Neural cell (in vitro differentiated cells): ENCODE measurements at regions not wholly inside any gene's neighbourhood (a gene's known extent, or its start where the extent isn't known, plus 50 kb on each side); places are given as distances from the start of the nearest gene placed in this dataset.

Experiments used
- H2AFZ ChIP-seq: fragments of 200-600, 300-800 bp; sonication (generic), shearing (Covaris generic); 2 replicates; pipeline ENCODE4 v1.6.0; 2014; ENCODE audit warnings: low read depth, mild to moderate bottlenecking, antibody characterized with exemption, low read length, moderate library complexity
- H3F3A ChIP-seq: fragments of 200-600 bp; shearing (Covaris generic); 2 replicates; pipeline ENCODE4 v1.6.1; 2016; ENCODE audit warnings: mild to moderate bottlenecking, moderate library complexity, mixed read lengths, antibody characterized with exemption, low read length; ENCODE audit not compliant: insufficient read depth, poor library complexity, severe bottlenecking
- H3K27ac ChIP-seq: fragments of 200-600, 300-800 bp; sonication (generic), shearing (Covaris generic); 2 replicates; pipeline ENCODE4 v1.5.1; 2014; ENCODE audit warnings: mild to moderate bottlenecking, low read length, moderate library complexity
- H3K27me3 ChIP-seq: fragments of 300-800, 200-600 bp; sonication (generic), shearing (Covaris generic); 2 replicates; pipeline ENCODE4 v1.6.0; 2014; ENCODE audit warnings: mild to moderate bottlenecking, low read depth, low read length, moderate library complexity; ENCODE audit not compliant: insufficient read depth
- H3K36me3 ChIP-seq: fragments of 300-800, 200-600 bp; sonication (generic), shearing (Covaris generic); 2 replicates; pipeline ENCODE4 v1.5.1; 2014; ENCODE audit warnings: mild to moderate bottlenecking, antibody characterized with exemption, low read length, moderate library complexity; ENCODE audit not compliant: insufficient read depth
- H3K4me2 ChIP-seq: fragments of 300-800, 200-600 bp; sonication (generic), shearing (Covaris generic); 2 replicates; pipeline ENCODE4 v1.6.0; 2014; ENCODE audit warnings: mild to moderate bottlenecking, low read length
- H3K4me3 ChIP-seq: fragments of 300-800, 200-600 bp; sonication (generic), shearing (Covaris generic); 2 replicates; pipeline ENCODE4 v1.5.1; 2014; ENCODE audit warnings: mild to moderate bottlenecking, low read length, moderate library complexity
- H3K79me2 ChIP-seq: fragments of 200-600 bp; shearing (Covaris generic); replicated peaks from 2 replicates; pipeline ENCODE4 v1.6.0; 2014; ENCODE audit warnings: mild to moderate bottlenecking, low read length, moderate library complexity; ENCODE audit not compliant: insufficient read depth
- H3K9ac ChIP-seq: fragments of 300-800, 200-600 bp; sonication (generic), shearing (Covaris generic); 2 replicates; pipeline ENCODE4 v1.6.1; 2016; ENCODE audit warnings: mild to moderate bottlenecking, low read length, mixed read lengths
- H3K9me2 ChIP-seq: fragments of 200-600 bp; shearing (Covaris generic); 2 replicates; pipeline ENCODE4 v1.6.1; 2016; ENCODE audit warnings: mild to moderate bottlenecking, low read length, mixed read lengths; ENCODE audit not compliant: insufficient read depth
- H3K9me3 ChIP-seq: fragments of 200-600, 300-800 bp; sonication (generic), shearing (Covaris generic); 2 replicates; pipeline ENCODE4 v1.6.1; 2016; ENCODE audit warnings: mild to moderate bottlenecking, mixed run types, low read length, moderate library complexity, mixed read lengths
- H4K20me1 ChIP-seq: fragments of 200-600 bp; shearing (Covaris generic); 2 replicates; pipeline ENCODE4 v1.6.1; 2016; ENCODE audit warnings: mild to moderate bottlenecking, mixed run types; ENCODE audit not compliant: insufficient read depth
- CTCF ChIP-seq: fragments of 450-650 bp; IDR thresholded peaks from 2 replicates; pipeline ENCODE4 v1.5.1; 2014; ENCODE audit warnings: antibody characterized with exemption, mild to moderate bottlenecking, moderate library complexity; ENCODE audit not compliant: poor library complexity, severe bottlenecking
- EP300 ChIP-seq: fragments of 450-650 bp; conservative IDR thresholded peaks from 2 replicates; pipeline ENCODE4 v1.6.1; 2014; ENCODE audit warnings: antibody characterized with exemption, mild to moderate bottlenecking, moderate library complexity; ENCODE audit not compliant: poor library complexity, severe bottlenecking
- EZH2 ChIP-seq: fragments of 200-600, 300-800 bp; shearing (Covaris generic), sonication (generic); IDR thresholded peaks from 2 replicates; pipeline ENCODE4 v1.6.1; 2014; ENCODE audit warnings: antibody characterized with exemption, low read length, borderline replicate concordance, mild to moderate bottlenecking; ENCODE audit not compliant: insufficient read depth, poor library complexity, severe bottlenecking
- MXI1 ChIP-seq: fragments of 450-650 bp; conservative IDR thresholded peaks from 2 replicates; pipeline ENCODE4 v1.6.1; 2014; ENCODE audit warnings: antibody characterized with exemption, mild to moderate bottlenecking; ENCODE audit not compliant: poor library complexity, severe bottlenecking
- POLR2AphosphoS5 ChIP-seq: IDR thresholded peaks from 2 replicates; pipeline ENCODE4 v1.6.1; 2012
- RAD21 ChIP-seq: fragments of 450-650 bp; conservative IDR thresholded peaks from 2 replicates; pipeline ENCODE4 v1.6.1; 2014; ENCODE audit warnings: antibody characterized with exemption, mild to moderate bottlenecking, moderate library complexity
- REST ChIP-seq: IDR thresholded peaks from 2 replicates; pipeline ENCODE4 v1.6.1; 2012; ENCODE audit warnings: borderline replicate concordance
- SMC3 ChIP-seq: fragments of 450-650 bp; conservative IDR thresholded peaks from 2 replicates; pipeline ENCODE4 v1.6.1; 2014; ENCODE audit warnings: antibody characterized with exemption, mild to moderate bottlenecking, moderate library complexity; ENCODE audit not compliant: poor library complexity
- TAF1 ChIP-seq: IDR thresholded peaks from 2 replicates; pipeline ENCODE4 v1.6.1; 2012; ENCODE audit warnings: low read depth

GRCh38 chr2:191620144-191620543, 57.8 kb upstream of the NABP1 start:
- Histone ChIP-seq H3K4me3 (no peak overlapping the region), H3F3A (no peaks in the 10 kb centered on the region), H3K36me3 (no peaks in the 10 kb centered on the region), H3K79me2 (no peaks in the 10 kb centered on the region), H3K27me3 (no peaks in the 10 kb centered on the region), H4K20me1 (no peaks in the 10 kb centered on the region), H3K27ac (no peak overlapping the region), H3K4me2 (no peak overlapping the region), H3K9me3 (no peaks in the 10 kb centered on the region), H3K9ac (no peak overlapping the region), H2AFZ (no peak overlapping the region), H3K9me2 (no peaks in the 10 kb centered on the region)
- TF ChIP-seq EZH2 (no peak), REST (no peak), POLR2AphosphoS5 (no peak), EP300 (no peak), SMC3 (no peak), MXI1 (no peak), TAF1 (no peak), CTCF (no peak), RAD21 (no peak)

- no peaks in the 10 kb centered on the region for H3K9me2 ChIP-seq
- H3K4me2 ChIP-seq, result no peak overlapping the region
- no peaks in the 10 kb centered on the region for H3F3A ChIP-seq
- no peaks in the 10 kb centered on the region for H3K36me3 ChIP-seq
- no peaks in the 10 kb centered on the region for H4K20me1 ChIP-seq
- H3K9me3 ChIP-seq, result no peaks in the 10 kb centered on the region
- no peak for TF ChIP-seq POLR2AphosphoS5
- TF ChIP-seq RAD21, result no peak
- no peak for TF ChIP-seq REST
- no peak for TF ChIP-seq TAF1
- TF ChIP-seq CTCF, result no peak
- TF ChIP-seq SMC3, result no peak
- no peak for TF ChIP-seq EZH2
- no peak for TF ChIP-seq MXI1
- no peak for TF ChIP-seq EP300
- H2AFZ ChIP-seq, result no peak overlapping the region
- H3K4me3 ChIP-seq, result no peak overlapping the region
- no peaks in the 10 kb centered on the region for H3K27me3 ChIP-seq
- no peak overlapping the region for H3K9ac ChIP-seq
- H3K79me2 ChIP-seq, result no peaks in the 10 kb centered on the region
- H3K27ac ChIP-seq, result no peak overlapping the region
Observed at GRCh38 chr2:191622374-191623320, 55.3 kb upstream of the NABP1 start.
